ENCODE measurements at regions not wholly inside any gene's neighbourhood (a gene's known extent, or its start where the extent isn't known, plus 50 kb on each side); places are given as distances from the start of the nearest gene placed in this dataset.

DNA sequence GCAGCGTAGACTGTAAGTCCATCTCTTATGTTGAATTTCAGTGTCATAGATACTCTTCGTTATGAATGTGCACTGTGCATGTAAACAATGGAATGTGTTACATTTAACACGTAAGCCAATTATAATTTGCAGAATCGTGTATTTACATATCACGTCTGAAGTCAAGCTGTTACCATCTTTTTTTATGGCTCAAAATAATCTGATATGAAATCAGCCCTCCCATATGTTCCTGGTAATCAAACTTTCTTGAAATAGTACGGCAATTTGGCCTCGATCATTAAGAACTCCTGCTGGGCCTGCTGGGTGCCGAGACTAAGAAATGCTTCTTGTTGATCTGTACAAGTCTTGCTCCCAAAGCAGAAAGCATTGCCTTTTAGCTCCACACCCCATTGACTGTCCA is 89.6 kb upstream of the DOK5 start:
- DNase-seq (ENCODE audit: low read depth) = no peak
- TF ChIP-seq, protein P1, sequence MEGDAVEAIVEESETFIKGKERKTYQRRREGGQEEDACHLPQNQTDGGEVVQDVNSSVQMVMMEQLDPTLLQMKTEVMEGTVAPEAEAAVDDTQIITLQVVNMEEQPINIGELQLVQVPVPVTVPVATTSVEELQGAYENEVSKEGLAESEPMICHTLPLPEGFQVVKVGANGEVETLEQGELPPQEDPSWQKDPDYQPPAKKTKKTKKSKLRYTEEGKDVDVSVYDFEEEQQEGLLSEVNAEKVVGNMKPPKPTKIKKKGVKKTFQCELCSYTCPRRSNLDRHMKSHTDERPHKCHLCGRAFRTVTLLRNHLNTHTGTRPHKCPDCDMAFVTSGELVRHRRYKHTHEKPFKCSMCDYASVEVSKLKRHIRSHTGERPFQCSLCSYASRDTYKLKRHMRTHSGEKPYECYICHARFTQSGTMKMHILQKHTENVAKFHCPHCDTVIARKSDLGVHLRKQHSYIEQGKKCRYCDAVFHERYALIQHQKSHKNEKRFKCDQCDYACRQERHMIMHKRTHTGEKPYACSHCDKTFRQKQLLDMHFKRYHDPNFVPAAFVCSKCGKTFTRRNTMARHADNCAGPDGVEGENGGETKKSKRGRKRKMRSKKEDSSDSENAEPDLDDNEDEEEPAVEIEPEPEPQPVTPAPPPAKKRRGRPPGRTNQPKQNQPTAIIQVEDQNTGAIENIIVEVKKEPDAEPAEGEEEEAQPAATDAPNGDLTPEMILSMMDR (conservative IDR thresholded peaks at IDR 0.05; ENCODE audit: control insufficient read depth, insufficient read depth, low read depth, low read length) = no peak
- H3K4me3 ChIP-seq (ENCODE audit: control insufficient read depth, low read depth, low read length) = no peak overlapping the region

DNA sequence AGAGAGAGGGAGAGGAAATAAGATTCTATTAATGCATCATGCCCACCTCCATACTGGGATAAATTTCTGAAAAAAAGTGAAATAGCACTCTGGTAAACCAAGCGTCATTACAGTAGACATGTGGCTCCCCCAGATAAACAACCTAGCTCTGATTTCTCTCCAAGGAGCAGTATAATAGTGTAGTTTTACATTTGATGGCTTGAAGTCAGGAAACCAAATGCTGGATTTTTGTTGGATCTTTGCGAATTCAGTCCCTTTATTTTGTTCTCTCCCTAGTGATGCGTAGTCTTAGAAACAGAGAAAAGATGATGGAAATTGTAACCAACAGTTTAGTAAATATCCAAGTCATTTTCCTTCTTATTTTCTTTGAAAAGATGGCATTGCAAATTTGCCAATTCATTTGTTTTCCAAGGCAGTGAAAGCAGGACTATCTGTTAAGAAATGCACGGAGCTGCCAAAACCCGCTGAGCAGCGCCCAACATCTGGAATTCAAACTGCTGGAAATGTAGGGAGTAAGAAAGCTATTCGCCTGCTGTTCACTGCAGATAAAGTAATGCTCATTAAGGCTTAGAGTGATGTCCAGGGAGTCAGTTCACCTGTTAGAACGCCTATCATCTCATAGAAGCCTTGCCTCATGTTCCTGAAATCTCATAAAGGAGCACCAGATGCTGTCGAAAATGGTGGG is 85.7 kb upstream of the DOK5 start:
- TF ChIP-seq, protein P1 (conservative IDR thresholded peaks at IDR 0.05; ENCODE audit: control insufficient read depth, insufficient read depth, low read depth, low read length) = no peak
- DNase-seq (ENCODE audit: low read depth) = peak; percentile 2
- H3K4me3 ChIP-seq (ENCODE audit: control insufficient read depth, low read depth, low read length) = no peak overlapping the region

GRCh38 chr20:54397292-54398140 is 77.9 kb upstream of the DOK5 start:
- DNase-seq (ENCODE audit: low read depth) = no peak
- TF ChIP-seq, protein P1 (conservative IDR thresholded peaks at IDR 0.05; ENCODE audit: control insufficient read depth, insufficient read depth, low read depth, low read length) = no peak
- no peak overlapping the region for H3K4me3 ChIP-seq (ENCODE audit: control insufficient read depth, low read depth, low read length)

DNA sequence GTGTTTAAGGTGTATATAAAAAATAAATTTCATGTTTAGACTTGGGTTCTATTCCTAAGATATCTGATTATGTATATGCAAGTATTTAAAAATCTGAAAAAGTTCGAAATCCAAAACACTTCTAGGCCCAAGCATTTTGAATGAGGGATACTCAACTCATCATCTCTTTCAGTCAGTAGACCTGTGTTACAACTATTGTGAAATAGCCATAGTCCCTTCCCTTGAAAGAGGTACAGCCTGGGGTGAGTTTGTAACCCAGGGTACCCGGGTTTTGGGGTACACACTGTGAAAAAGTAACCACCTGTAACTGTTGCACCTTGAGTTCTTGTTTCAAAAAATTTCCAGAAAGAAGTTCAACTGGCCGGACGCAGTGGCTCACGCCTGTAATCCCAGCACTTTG is 76.6 kb upstream of the DOK5 start:
- H3K4me3 ChIP-seq (ENCODE audit: control insufficient read depth, low read depth, low read length) = no peak overlapping the region
- DNase-seq (ENCODE audit: low read depth) = no peak
- TF ChIP-seq, protein P1 (conservative IDR thresholded peaks at IDR 0.05; ENCODE audit: control insufficient read depth, insufficient read depth, low read depth, low read length) = no peak

DNA sequence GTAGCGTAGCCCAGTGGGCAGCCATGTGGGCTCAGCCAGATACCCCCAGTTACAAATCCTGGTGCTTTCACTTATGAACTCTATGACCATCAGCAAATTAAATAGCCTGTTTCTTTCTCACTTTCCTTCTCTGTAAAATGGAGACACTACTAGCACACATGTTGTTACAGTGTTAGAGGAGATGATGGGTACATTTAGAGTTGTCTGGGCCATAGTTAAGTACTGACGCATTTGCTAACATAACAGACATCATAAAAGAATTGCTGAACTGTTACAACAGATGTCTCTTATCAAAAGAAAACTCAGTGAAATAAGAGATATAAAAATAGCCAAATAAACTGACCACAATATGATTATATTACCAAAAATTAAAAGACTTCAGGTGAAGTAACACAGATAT is 69.9 kb upstream of the DOK5 start:
- DNase-seq (ENCODE audit: low read depth) = no peak
- TF ChIP-seq, protein P1 (conservative IDR thresholded peaks at IDR 0.05; ENCODE audit: control insufficient read depth, insufficient read depth, low read depth, low read length) = no peak
- no peak overlapping the region for H3K4me3 ChIP-seq (ENCODE audit: control insufficient read depth, low read depth, low read length)

GRCh38 chr20:54407459-54407858 is 67.9 kb upstream of the DOK5 start:
- TF ChIP-seq, protein P1 (conservative IDR thresholded peaks at IDR 0.05; ENCODE audit: control insufficient read depth, insufficient read depth, low read depth, low read length) = no peak
- DNase-seq (ENCODE audit: low read depth) = no peak
- H3K4me3 ChIP-seq (ENCODE audit: control insufficient read depth, low read depth, low read length) = no peak overlapping the region
